BJ (cell line): ENCODE measurements at regions not wholly inside any gene's neighbourhood (a gene's known extent, or its start where the extent isn't known, plus 50 kb on each side); places are given as distances from the start of the nearest gene placed in this dataset.

Experiments
- CTCF ChIA-PET: fragments of 350-600 bp; formaldehyde crosslinking; extraction: SDS; loops from one replicate; lab custom pipeline; 2021; ENCODE audit warnings: antibody characterized with exemption, inconsistent platforms; lab: Yijun Ruan, JAX
- POLR2A ChIA-PET: fragments of 300-600 bp; sonication (Branson Sonifier 250); formaldehyde crosslinking; extraction: SDS; loops from one replicate; lab custom pipeline; 2021; ENCODE audit warnings: antibody characterized with exemption; lab: Charles Lee
- DNase-seq: peaks from one replicate; pipeline ENCODE4 v3.0.0-alpha.2; 2011; ENCODE audit warnings: low read depth
- H3K27me3 ChIP-seq: 2 replicates; pipeline ENCODE4 v1.6.0; 2011; ENCODE audit warnings: low read length; ENCODE audit not compliant: control insufficient read depth, insufficient read depth
- H3K36me3 ChIP-seq: 2 replicates; pipeline ENCODE4 v1.5.1; 2011; ENCODE audit warnings: low read length; ENCODE audit not compliant: control insufficient read depth, insufficient read depth
- H3K4me3 ChIP-seq: 2 replicates; pipeline ENCODE4 v1.5.1; 2011; ENCODE audit warnings: low read depth, mild to moderate bottlenecking, control low read depth, low read length
- CTCF ChIP-seq: IDR thresholded peaks from 2 replicates; pipeline ENCODE4 v1.5.1; 2011; ENCODE audit warnings: low read depth, mild to moderate bottlenecking, control low read depth, inconsistent platforms, low read length, moderate library complexity; ENCODE audit not compliant: insufficient read depth

GRCh38 chr5:40046792-40047191 is 622.0 kb upstream of the DAB2 start:
- POLR2A ChIA-PET = no interaction called here

DNA sequence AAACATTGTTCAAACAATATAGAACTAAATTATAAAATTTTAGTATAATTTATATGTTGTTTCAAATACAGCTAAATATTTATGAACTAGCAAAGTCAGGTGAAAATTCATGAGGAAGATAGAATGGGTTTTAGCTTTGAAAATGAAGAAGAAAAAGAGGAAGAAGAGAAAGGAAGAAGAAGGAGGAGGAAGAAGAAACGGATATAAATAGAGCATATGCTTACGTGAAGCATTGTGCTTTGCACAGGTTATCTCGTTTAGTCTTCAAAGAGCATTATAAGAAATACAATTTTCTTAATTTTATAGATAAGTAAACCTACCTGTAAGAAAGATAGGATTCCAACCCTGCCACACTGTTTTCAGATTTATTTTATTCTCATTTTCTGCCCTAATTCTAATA is 620.6 kb upstream of the DAB2 start:
- ChIA-PET POLR2A (no interaction called here), CTCF (interaction anchor here (0.7 kb wide), 1 partner anchor 9 kb away, joined by 3 read pairs; no protein-coding TSS in a partner anchor)
- no peaks in the 10 kb centered on the region for H3K27me3 ChIP-seq
- H3K4me3 ChIP-seq = no peak overlapping the region
- DNase-seq = no peak
- no peaks in the 10 kb centered on the region for H3K36me3 ChIP-seq
- TF ChIP-seq CTCF = no peak

More at GRCh38 chr5:40046792-40047191, 622.0 kb upstream of the DAB2 start:
- no peak for DNase-seq
- no peaks in the 10 kb centered on the region for H3K27me3 ChIP-seq
- H3K36me3 ChIP-seq = no peaks in the 10 kb centered on the region
- H3K4me3 ChIP-seq = no peak overlapping the region
- TF ChIP-seq CTCF = no peak
- CTCF ChIA-PET = no interaction called here

GRCh38 chr5:40043916-40044315 is 619.1 kb upstream of the DAB2 start:
- POLR2A ChIA-PET = no interaction called here
- CTCF ChIA-PET = no interaction called here
- TF ChIP-seq CTCF = no peak
- H3K4me3 ChIP-seq = no peak overlapping the region
- no peak for DNase-seq
- no peaks in the 10 kb centered on the region for H3K27me3 ChIP-seq
- no peaks in the 10 kb centered on the region for H3K36me3 ChIP-seq

DNA sequence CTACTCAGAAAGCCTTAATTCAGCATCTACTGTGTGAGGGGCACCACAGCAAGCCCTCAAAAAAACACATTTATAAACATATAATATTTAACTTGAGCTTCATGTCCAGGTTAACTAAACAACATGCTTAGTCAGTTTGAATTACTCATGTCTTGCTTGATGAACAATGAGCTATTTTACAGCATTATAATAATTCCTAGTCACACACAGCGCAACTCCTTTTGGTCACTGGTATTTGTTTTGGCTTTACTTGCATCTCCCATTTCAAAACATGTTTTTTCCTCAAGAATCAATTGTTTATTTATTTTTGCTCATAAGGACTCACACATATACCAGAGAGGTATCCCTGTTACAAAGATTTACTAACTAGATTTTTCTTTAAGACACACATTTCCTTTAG is 616.7 kb upstream of the DAB2 start:
- H3K27me3 ChIP-seq = no peaks in the 10 kb centered on the region
- ChIA-PET CTCF (no interaction called here), POLR2A (no interaction called here)
- no peak for DNase-seq
- no peaks in the 10 kb centered on the region for H3K36me3 ChIP-seq
- no peak for TF ChIP-seq CTCF
- H3K4me3 ChIP-seq = no peak overlapping the region

DNA sequence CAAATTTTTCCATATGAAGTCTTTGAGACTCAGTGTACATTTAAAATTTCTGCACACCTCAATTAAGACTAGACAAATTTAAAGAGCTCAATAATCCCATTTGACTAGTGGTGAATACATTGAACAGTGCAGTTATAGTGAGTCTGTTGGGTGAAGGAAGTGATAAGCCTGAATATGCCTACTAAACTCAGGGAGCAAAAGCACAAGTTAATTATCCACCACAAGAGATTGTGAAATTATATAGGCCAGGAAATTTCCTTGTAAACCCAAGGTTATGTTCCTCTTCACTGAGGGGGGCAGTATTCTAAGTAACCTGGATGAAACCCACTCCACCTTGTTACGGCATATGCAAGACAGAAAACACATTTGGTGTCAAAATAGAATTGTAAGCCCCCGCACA is 612.9 kb upstream of the DAB2 start:
- ChIA-PET CTCF (no interaction called here), POLR2A (no interaction called here)
- TF ChIP-seq CTCF = no peak
- DNase-seq = no peak
- Histone ChIP-seq H3K4me3 (no peak overlapping the region), H3K36me3 (no peaks in the 10 kb centered on the region), H3K27me3 (no peaks in the 10 kb centered on the region)
